ENCODE measurements at regions not wholly inside any gene's neighbourhood (a gene's known extent, or its start where the extent isn't known, plus 50 kb on each side); places are given as distances from the start of the nearest gene placed in this dataset.

GRCh38 chr1:209420276-209420675 lies 163.2 kb upstream of the CAMK1G start:
- TF ChIP-seq POLR2A (IDR thresholded peaks at IDR 0.05): no peak
- TF ChIP-seq CTCF (IDR thresholded peaks at IDR 0.05): no peak
